ENCODE measurements at regions not wholly inside any gene's neighbourhood (a gene's known extent, or its start where the extent isn't known, plus 50 kb on each side); places are given as distances from the start of the nearest gene placed in this dataset.

- Histone ChIP-seq H3K27ac (ENCODE audit: low read depth, low read length) (no peak overlapping the region), H3K4me2 (ENCODE audit: low read length) (no peak overlapping the region), H3F3A (ENCODE audit: control insufficient read depth, insufficient read depth) (no peaks in the 10 kb centered on the region), H3K9me2 (replicated peaks; ENCODE audit: control insufficient read depth, low read length) (no peaks in the 10 kb centered on the region), H3K36me3 (ENCODE audit: control insufficient read depth, low read length) (no peaks in the 10 kb centered on the region), H3K27me3 (ENCODE audit: control insufficient read depth, low read length) (no peaks in the 10 kb centered on the region), H3K4me1 (ENCODE audit: control insufficient read depth, low read length) (no peaks in the 10 kb centered on the region), H3K79me2 (ENCODE audit: control insufficient read depth, low read length) (no peaks in the 10 kb centered on the region), H3K9me3 (ENCODE audit: control insufficient read depth, insufficient read depth, low read length) (no peaks in the 10 kb centered on the region), H3K4me3 (ENCODE audit: low read length) (no peak overlapping the region), H4K20me1 (ENCODE audit: control insufficient read depth, insufficient read depth, low read depth, low read length) (no peaks in the 10 kb centered on the region)
- no peak for TF ChIP-seq CTCF (IDR thresholded peaks at IDR 0.05; ENCODE audit: low read depth, low read length, poor library complexity, severe bottlenecking)
- no peak for TF ChIP-seq EZH2phosphoT487 (IDR thresholded peaks at IDR 0.05; ENCODE audit: borderline replicate concordance, low read length)
Measured at GRCh38 chr6:14506656-14507246, 389.2 kb downstream of the CD83 start.

GRCh38 chr6:14509120-14509519 lies 391.5 kb downstream of the CD83 start:
- Histone ChIP-seq H3K4me1 (ENCODE audit: control insufficient read depth, low read length) (no peaks in the 10 kb centered on the region), H3K4me2 (ENCODE audit: low read length) (no peak overlapping the region), H3F3A (ENCODE audit: control insufficient read depth, insufficient read depth) (no peaks in the 10 kb centered on the region), H3K4me3 (ENCODE audit: low read length) (no peak overlapping the region), H3K9me3 (ENCODE audit: control insufficient read depth, insufficient read depth, low read length) (no peaks in the 10 kb centered on the region), H3K79me2 (ENCODE audit: control insufficient read depth, low read length) (no peaks in the 10 kb centered on the region), H3K36me3 (ENCODE audit: control insufficient read depth, low read length) (no peaks in the 10 kb centered on the region), H3K27ac (ENCODE audit: low read depth, low read length) (no peak overlapping the region), H3K27me3 (ENCODE audit: control insufficient read depth, low read length) (0 out of 2 replicates have a peak, but pooled peaks cover 4% of the 10 kb centered on the region), H3K9me2 (replicated peaks; ENCODE audit: control insufficient read depth, low read length) (no peaks in the 10 kb centered on the region), H4K20me1 (ENCODE audit: control insufficient read depth, insufficient read depth, low read depth, low read length) (no peaks in the 10 kb centered on the region)
- no peak for TF ChIP-seq CTCF (IDR thresholded peaks at IDR 0.05; ENCODE audit: low read depth, low read length, poor library complexity, severe bottlenecking)
- TF ChIP-seq EZH2phosphoT487 (IDR thresholded peaks at IDR 0.05; ENCODE audit: borderline replicate concordance, low read length), result no peak

- H4K20me1 ChIP-seq (ENCODE audit: control insufficient read depth, insufficient read depth, low read depth, low read length), result no peaks in the 10 kb centered on the region
- no peaks in the 10 kb centered on the region for H3F3A ChIP-seq (ENCODE audit: control insufficient read depth, insufficient read depth)
- no peaks in the 10 kb centered on the region for H3K36me3 ChIP-seq (ENCODE audit: control insufficient read depth, low read length)
- no peaks in the 10 kb centered on the region for H3K4me1 ChIP-seq (ENCODE audit: control insufficient read depth, low read length)
- no peaks in the 10 kb centered on the region for H3K79me2 ChIP-seq (ENCODE audit: control insufficient read depth, low read length)
- no peak overlapping the region for H3K4me3 ChIP-seq (ENCODE audit: low read length)
- H3K9me3 ChIP-seq (ENCODE audit: control insufficient read depth, insufficient read depth, low read length), result no peaks in the 10 kb centered on the region
- no peak overlapping the region for H3K4me2 ChIP-seq (ENCODE audit: low read length)
- no peak overlapping the region for H3K27ac ChIP-seq (ENCODE audit: low read depth, low read length)
- TF ChIP-seq EZH2phosphoT487 (IDR thresholded peaks at IDR 0.05; ENCODE audit: borderline replicate concordance, low read length), result no peak
- TF ChIP-seq CTCF (IDR thresholded peaks at IDR 0.05; ENCODE audit: low read depth, low read length, poor library complexity, severe bottlenecking), result no peak
- 0 out of 2 replicates have a peak, but pooled peaks cover 4% of the 10 kb centered on the region for H3K27me3 ChIP-seq (ENCODE audit: control insufficient read depth, low read length)
- no peaks in the 10 kb centered on the region for H3K9me2 ChIP-seq (replicated peaks; ENCODE audit: control insufficient read depth, low read length)
Measured at GRCh38 chr6:14510038-14510437, 392.5 kb downstream of the CD83 start.
